OCI-LY3 (cell line): ENCODE measurements at regions not wholly inside any gene's neighbourhood (a gene's known extent, or its start where the extent isn't known, plus 50 kb on each side); places are given as distances from the start of the nearest gene placed in this dataset.

Source experiments
- H2AFZ ChIP-seq: fragments of 200-600, 300-600 bp; shearing (Covaris generic); 2 replicates; pipeline ENCODE4 v1.6.0; 2014; ENCODE audit warnings: antibody characterized with exemption, low read depth, low read length
- H3K27ac ChIP-seq: fragments of 200-600, 300-600 bp; sonication (generic); 2 replicates; pipeline ENCODE4 v1.5.1; 2014; ENCODE audit warnings: mild to moderate bottlenecking, low read length, moderate library complexity, mixed read lengths
- H3K27me3 ChIP-seq: fragments of 200-600, 300-600 bp; sonication (generic); 2 replicates; pipeline ENCODE4 v1.6.1; 2014; ENCODE audit warnings: low read depth, low read length, mixed read lengths
- H3K36me3 ChIP-seq: fragments of 200-600, 300-600 bp; sonication (generic); replicated peaks from 2 replicates; pipeline ENCODE3; 2014; ENCODE audit warnings: low read depth, low read length, mixed read lengths
- H3K4me1 ChIP-seq: fragments of 300-600, 200-600 bp; sonication (generic); 2 replicates; pipeline ENCODE4 v1.6.1; 2014; ENCODE audit warnings: low read length, mixed read lengths
- H3K4me2 ChIP-seq: fragments of 200-600, 300-600 bp; sonication (generic); 2 replicates; pipeline ENCODE4 v1.6.1; 2014; ENCODE audit warnings: low read length, mixed read lengths
- H3K4me3 ChIP-seq: fragments of 300-600, 200-600 bp; sonication (generic); 2 replicates; pipeline ENCODE4 v1.5.1; 2014; ENCODE audit warnings: antibody characterized with exemption, mild to moderate bottlenecking, low read length, moderate library complexity
- H3K79me2 ChIP-seq: fragments of 300-600, 200-600 bp; shearing (Covaris generic); 2 replicates; pipeline ENCODE4 v1.6.1; 2014; ENCODE audit warnings: mild to moderate bottlenecking, low read length, mixed read lengths
- H3K9ac ChIP-seq: fragments of 300-600, 200-600 bp; shearing (Covaris generic); 2 replicates; pipeline ENCODE4 v1.6.0; 2014; ENCODE audit warnings: mild to moderate bottlenecking, low read length, moderate library complexity
- H3K9me3 ChIP-seq: fragments of 200-600, 300-600 bp; shearing (Covaris generic); 2 replicates; pipeline ENCODE4 v1.6.1; 2014; ENCODE audit warnings: low read length, mixed read lengths; ENCODE audit not compliant: insufficient read depth
- H4K20me1 ChIP-seq: fragments of 200-600, 300-600 bp; sonication (generic); 2 replicates; pipeline ENCODE4 v1.6.1; 2016; ENCODE audit warnings: low read length, mixed read lengths; ENCODE audit not compliant: insufficient read depth
- CTCF ChIP-seq: fragments of 200-600, 300-600 bp; sonication (generic); IDR thresholded peaks from 2 replicates; pipeline ENCODE4 v1.5.1; 2014; ENCODE audit warnings: antibody characterized with exemption, low read length, low read depth
- EZH2phosphoT487 ChIP-seq: fragments of 200-600 bp; shearing (Covaris generic); IDR thresholded peaks from 2 replicates; pipeline ENCODE4 v1.6.1; 2018; ENCODE audit warnings: antibody characterized with exemption, mixed run types, low read depth

DNA sequence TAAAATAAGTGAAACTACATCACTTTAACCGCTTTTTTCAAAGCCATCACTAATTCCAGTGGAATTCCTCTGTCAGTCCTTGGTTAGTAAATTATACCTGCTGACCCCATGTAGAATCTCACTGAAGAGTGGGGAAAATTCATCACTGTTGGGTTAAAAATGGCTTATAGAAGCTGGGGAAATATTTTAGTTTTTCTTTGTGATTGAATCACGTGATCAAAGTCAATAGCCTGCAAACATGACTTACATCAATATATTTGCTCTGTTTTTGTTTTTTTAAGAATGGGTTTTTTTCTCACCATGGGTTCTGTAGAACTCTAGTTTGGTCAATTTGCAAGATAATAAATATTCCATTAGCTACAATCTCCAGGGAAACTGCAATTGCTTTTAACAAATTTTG lies 445.2 kb upstream of the FAM47C start:
- no peaks in the 10 kb centered on the region for H3K79me2 ChIP-seq
- no peak overlapping the region for H3K9ac ChIP-seq
- H3K4me2 ChIP-seq, result no peak overlapping the region
- no peak overlapping the region for H3K4me3 ChIP-seq
- H3K4me1 ChIP-seq, result no peaks in the 10 kb centered on the region
- H4K20me1 ChIP-seq, result no peaks in the 10 kb centered on the region
- H3K27ac ChIP-seq, result no peak overlapping the region
- no peak overlapping the region for H2AFZ ChIP-seq
- TF ChIP-seq CTCF (no peak), EZH2phosphoT487 (no peak)
- no peaks in the 10 kb centered on the region for H3K27me3 ChIP-seq
- H3K36me3 ChIP-seq, result no peaks in the 10 kb centered on the region
- no peaks in the 10 kb centered on the region for H3K9me3 ChIP-seq

DNA sequence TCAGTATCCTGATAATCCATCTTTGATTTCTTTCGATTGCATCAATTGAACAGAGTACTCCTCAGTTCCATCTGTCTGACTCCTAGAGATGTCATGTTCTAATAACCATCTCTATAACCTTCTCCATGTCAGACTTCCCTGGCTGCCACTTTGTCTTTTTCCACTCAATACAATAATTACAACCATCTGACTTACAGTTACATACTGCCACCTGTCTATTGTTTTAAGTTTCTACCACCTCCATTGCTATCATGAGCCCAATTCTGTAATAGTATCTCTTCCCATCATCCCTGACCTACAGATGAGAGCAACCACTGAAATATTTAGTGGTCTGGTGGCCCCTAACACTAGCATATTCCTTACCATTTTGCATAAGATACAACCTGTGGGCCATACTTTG lies 439.2 kb upstream of the FAM47C start:
- no peak overlapping the region for H3K27ac ChIP-seq
- H4K20me1 ChIP-seq, result no peaks in the 10 kb centered on the region
- no peaks in the 10 kb centered on the region for H3K36me3 ChIP-seq
- no peaks in the 10 kb centered on the region for H3K4me1 ChIP-seq
- H2AFZ ChIP-seq, result no peak overlapping the region
- H3K9ac ChIP-seq, result no peak overlapping the region
- H3K9me3 ChIP-seq, result no peaks in the 10 kb centered on the region
- H3K27me3 ChIP-seq, result no peaks in the 10 kb centered on the region
- no peak overlapping the region for H3K4me2 ChIP-seq
- H3K79me2 ChIP-seq, result no peaks in the 10 kb centered on the region
- TF ChIP-seq CTCF, result peak; percentile 41
- no peak for TF ChIP-seq EZH2phosphoT487
- no peak overlapping the region for H3K4me3 ChIP-seq

DNA sequence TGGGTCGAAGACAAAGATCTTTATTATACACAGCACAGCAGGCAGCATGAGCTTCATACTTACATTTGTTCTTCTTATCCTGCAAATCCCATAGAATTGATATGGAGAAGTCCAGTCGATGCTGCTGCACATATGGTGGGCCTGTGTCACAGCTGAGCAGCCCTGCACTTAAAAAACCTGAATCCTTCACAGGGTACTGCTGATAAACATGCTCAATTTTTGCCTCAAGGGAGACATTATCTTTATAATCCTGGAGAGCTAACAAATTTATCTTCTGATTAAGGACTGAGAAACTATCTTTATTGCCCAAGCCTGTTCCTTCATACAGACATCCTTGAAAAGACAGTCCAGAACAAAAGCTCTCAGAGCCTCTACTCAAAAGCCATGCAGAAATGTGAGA lies 434.4 kb upstream of the FAM47C start:
- no peaks in the 10 kb centered on the region for H3K27me3 ChIP-seq
- no peak overlapping the region for H3K27ac ChIP-seq
- H3K4me2 ChIP-seq, result no peak overlapping the region
- H3K36me3 ChIP-seq, result no peaks in the 10 kb centered on the region
- H3K4me3 ChIP-seq, result no peak overlapping the region
- H3K9me3 ChIP-seq, result no peaks in the 10 kb centered on the region
- no peak overlapping the region for H3K9ac ChIP-seq
- H2AFZ ChIP-seq, result no peak overlapping the region
- no peaks in the 10 kb centered on the region for H3K79me2 ChIP-seq
- no peaks in the 10 kb centered on the region for H4K20me1 ChIP-seq
- TF ChIP-seq EZH2phosphoT487, result no peak
- TF ChIP-seq CTCF, result no peak
- H3K4me1 ChIP-seq, result no peaks in the 10 kb centered on the region

DNA sequence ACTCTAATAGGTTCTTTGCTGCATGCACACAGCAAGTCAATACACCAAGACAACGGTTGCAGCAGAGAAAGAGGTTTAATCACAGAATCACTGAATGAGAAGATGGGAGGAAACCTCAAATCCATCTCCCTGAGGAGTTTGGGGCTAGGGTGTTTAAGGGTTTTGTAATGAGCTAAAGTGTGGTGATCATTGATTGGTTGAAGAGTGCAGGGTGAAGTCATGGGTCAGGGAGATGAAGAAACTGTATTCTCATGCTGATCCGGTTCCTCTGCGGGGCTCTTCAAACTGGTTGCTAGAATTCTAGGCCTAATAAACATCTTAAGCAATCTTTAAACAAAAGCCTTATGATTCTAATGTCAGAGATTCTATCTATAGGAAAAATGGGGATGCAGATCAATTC lies 432.5 kb upstream of the FAM47C start:
- H3K9me3 ChIP-seq, result no peaks in the 10 kb centered on the region
- no peak overlapping the region for H3K4me2 ChIP-seq
- no peaks in the 10 kb centered on the region for H3K27me3 ChIP-seq
- no peaks in the 10 kb centered on the region for H3K4me1 ChIP-seq
- H4K20me1 ChIP-seq, result no peaks in the 10 kb centered on the region
- no peak overlapping the region for H3K9ac ChIP-seq
- H3K79me2 ChIP-seq, result no peaks in the 10 kb centered on the region
- H3K36me3 ChIP-seq, result no peaks in the 10 kb centered on the region
- no peak for TF ChIP-seq EZH2phosphoT487
- no peak for TF ChIP-seq CTCF
- no peak overlapping the region for H3K4me3 ChIP-seq
- no peak overlapping the region for H3K27ac ChIP-seq
- no peak overlapping the region for H2AFZ ChIP-seq
